IMR-90 (cell line): ENCODE measurements at regions not wholly inside any gene's neighbourhood (a gene's known extent, or its start where the extent isn't known, plus 50 kb on each side); places are given as distances from the start of the nearest gene placed in this dataset.
A peak's percentile ranks its signal among the peaks of the same experiment; 100 is the strongest.

Experiments used
- ATAC-seq: fragments of 200-7000 bp; cut with Tn5 transposase; 2 replicates; pipeline ENCODE4 v1.9.1; 2020; ENCODE audit warnings: low read depth, mild to moderate bottlenecking, moderate library complexity
- BruUV-seq: library from RNA; stranded (reverse); fragments of 400-500 nt; replicated peaks from 2 replicates; lab custom pipeline; 2021; lab: Mats Ljungman, UMichigan
- CTCF ChIA-PET: fragments of 300-600 bp; formaldehyde crosslinking; extraction: SDS; loops from one replicate; lab custom pipeline; 2021; ENCODE audit warnings: antibody characterized with exemption; lab: Yijun Ruan, JAX
- POLR2A ChIA-PET: fragments of 300-600 bp; sonication (Branson Sonifier 250); formaldehyde crosslinking; loops from one replicate; lab custom pipeline; 2022; ENCODE audit warnings: antibody characterized with exemption; ENCODE audit not compliant: unreplicated experiment; lab: Charles Lee
- DNase-seq: peaks from one replicate; pipeline ENCODE4 v3.0.0; 2013
- H2AFZ ChIP-seq: replicated peaks from 2 replicates; pipeline ENCODE3; 2013; ENCODE audit warnings: low read length, mild to moderate bottlenecking; ENCODE audit not compliant: poor library complexity
- H2AK5ac ChIP-seq: 2 replicates; pipeline ENCODE4 v1.6.1; 2013; ENCODE audit warnings: low read depth, low read length, inconsistent platforms
- H2AK9ac ChIP-seq: replicated peaks from 2 replicates; pipeline ENCODE3; 2013; ENCODE audit warnings: mild to moderate bottlenecking, low read depth, low read length, moderate library complexity; ENCODE audit not compliant: poor library complexity
- H2BK120ac ChIP-seq: 2 replicates; pipeline ENCODE4 v1.6.1; 2013; ENCODE audit warnings: low read depth, low read length, inconsistent platforms
- H2BK15ac ChIP-seq: 3 replicates; pipeline ENCODE4 v1.6.1; 2013; ENCODE audit warnings: low read depth, low read length, inconsistent platforms
- H2BK20ac ChIP-seq: 2 replicates; pipeline ENCODE4 v1.6.1; 2013; ENCODE audit warnings: low read depth, mild to moderate bottlenecking, inconsistent platforms, low read length, moderate library complexity
- H2BK5ac ChIP-seq: 2 replicates; pipeline ENCODE4 v1.6.1; 2013; ENCODE audit warnings: mild to moderate bottlenecking, low read depth, low read length, inconsistent platforms; ENCODE audit not compliant: poor library complexity, severe bottlenecking
- H3K14ac ChIP-seq: replicated peaks from 2 replicates; pipeline ENCODE4 v1.6.1; 2013; ENCODE audit warnings: low read depth, low read length, inconsistent platforms
- H3K18ac ChIP-seq: 2 replicates; pipeline ENCODE4 v1.6.1; 2013; ENCODE audit warnings: low read depth, low read length, control low read depth
- H3K23ac ChIP-seq: 2 replicates; pipeline ENCODE4 v1.6.1; 2013; ENCODE audit warnings: low read depth, low read length, inconsistent platforms
- H3K27ac ChIP-seq: 2 replicates; pipeline ENCODE4 v1.5.1; 2013; ENCODE audit warnings: mild to moderate bottlenecking, control low read depth, low read length; ENCODE audit not compliant: insufficient read depth
- H3K27me3 ChIP-seq: 2 replicates; pipeline ENCODE4 v1.6.1; 2013; ENCODE audit warnings: low read length; ENCODE audit not compliant: control insufficient read depth, insufficient read depth
- H3K36me3 ChIP-seq: 2 replicates; pipeline ENCODE4 v1.6.1; 2013; ENCODE audit warnings: low read length, mixed read lengths; ENCODE audit not compliant: control insufficient read depth, insufficient read depth
- H3K4ac ChIP-seq: 2 replicates; pipeline ENCODE4 v1.6.1; 2013; ENCODE audit warnings: low read depth, low read length, inconsistent platforms
- H3K4me1 ChIP-seq: 2 replicates; pipeline ENCODE4 v1.6.1; 2013; ENCODE audit warnings: low read length, mixed read lengths; ENCODE audit not compliant: control insufficient read depth, insufficient read depth
- H3K4me2 ChIP-seq: 2 replicates; pipeline ENCODE4 v1.6.1; 2013; ENCODE audit warnings: low read depth, mild to moderate bottlenecking, control low read depth, low read length, moderate library complexity
- H3K4me3 ChIP-seq: 2 replicates; pipeline ENCODE4 v1.5.1; 2013; ENCODE audit warnings: low read depth, mild to moderate bottlenecking, control low read depth, low read length, moderate library complexity; ENCODE audit not compliant: insufficient read depth
- H3K56ac ChIP-seq: 2 replicates; pipeline ENCODE4 v1.6.1; 2013; ENCODE audit warnings: low read length, inconsistent platforms; ENCODE audit not compliant: insufficient read depth; ENCODE audit errors: extremely low read depth
- H3K79me1 ChIP-seq, 2 experiments: 2 replicates each; pipeline ENCODE4 v1.6.1; 2013; ENCODE audit warnings: low read length in 2 of 2, inconsistent platforms in 1 of 2, low read depth in 1 of 2
- H3K9ac ChIP-seq: 2 replicates; pipeline ENCODE4 v1.6.1; 2013; ENCODE audit warnings: low read depth, low read length, control low read depth
- H3K9me1 ChIP-seq: 2 replicates; pipeline ENCODE4 v1.6.1; 2013; ENCODE audit warnings: low read length, inconsistent platforms; ENCODE audit not compliant: insufficient read depth
- H3K9me3 ChIP-seq: 2 replicates; pipeline ENCODE4 v1.6.1; 2013; ENCODE audit warnings: low read length; ENCODE audit not compliant: control insufficient read depth, insufficient read depth
- H4K20me1 ChIP-seq: 2 replicates; pipeline ENCODE4 v1.6.1; 2013; ENCODE audit warnings: low read length, inconsistent platforms; ENCODE audit not compliant: insufficient read depth
- H4K5ac ChIP-seq: 2 replicates; pipeline ENCODE4 v1.6.1; 2013; ENCODE audit warnings: mild to moderate bottlenecking, low read depth, low read length, control low read depth
- H4K8ac ChIP-seq, 2 experiments: 2 replicates each; pipeline ENCODE4 v1.6.1; 2013; ENCODE audit warnings: low read depth in 2 of 2, low read length in 2 of 2, control low read depth in 1 of 2, inconsistent platforms in 1 of 2
- H4K91ac ChIP-seq: 2 replicates; pipeline ENCODE4 v1.6.1; 2013; ENCODE audit warnings: low read depth, low read length, inconsistent platforms; ENCODE audit not compliant: insufficient read depth
- BHLHE40 ChIP-seq: fragments of 150-350 bp; IDR thresholded peaks from 2 replicates; pipeline ENCODE4 v1.6.1; 2016; ENCODE audit warnings: mild to moderate bottlenecking, low read depth, low read length
- CHD1 ChIP-seq: IDR thresholded peaks from 2 replicates; pipeline ENCODE4 v1.6.1; 2012; ENCODE audit warnings: low read depth, low read length, improper control_type of control experiment
- ELK1 ChIP-seq: fragments of 150-350 bp; IDR thresholded peaks from 2 replicates; pipeline ENCODE4 v1.6.1; 2016; ENCODE audit warnings: low read depth, mild to moderate bottlenecking, low read length, moderate library complexity, borderline replicate concordance
- FOS ChIP-seq: fragments of 150-350 bp; IDR thresholded peaks from 2 replicates; pipeline ENCODE4 v1.6.1; 2016; ENCODE audit warnings: low read depth, low read length
- MAFK ChIP-seq: IDR thresholded peaks from 2 replicates; pipeline ENCODE4 v1.6.1; 2012; ENCODE audit warnings: low read depth, low read length, improper control_type of control experiment
- MAZ ChIP-seq: IDR thresholded peaks from 2 replicates; pipeline ENCODE4 v1.6.1; 2012; ENCODE audit warnings: low read depth, mild to moderate bottlenecking, low read length, improper control_type of control experiment, moderate library complexity, borderline replicate concordance
- MXI1 ChIP-seq: IDR thresholded peaks from 2 replicates; pipeline ENCODE4 v1.6.1; 2012; ENCODE audit warnings: low read depth, mild to moderate bottlenecking, low read length, moderate library complexity, borderline replicate concordance
- NFE2L2 ChIP-seq: fragments of 150-350 bp; IDR thresholded peaks from 2 replicates; pipeline ENCODE4 v1.6.1; 2016; ENCODE audit warnings: low read depth, mild to moderate bottlenecking, low read length
- RAD21 ChIP-seq: IDR thresholded peaks from 2 replicates; pipeline ENCODE4 v1.6.1; 2012; ENCODE audit warnings: low read length, improper control_type of control experiment
- RCOR1 ChIP-seq: IDR thresholded peaks from 2 replicates; pipeline ENCODE4 v1.6.1; 2012; ENCODE audit warnings: mild to moderate bottlenecking, low read length, improper control_type of control experiment; ENCODE audit not compliant: insufficient replicate concordance
- RFX5 ChIP-seq: IDR thresholded peaks from 2 replicates; pipeline ENCODE4 v1.8.0; 2012; ENCODE audit warnings: low read depth, mild to moderate bottlenecking, low read length, moderate library complexity
- SMC3 ChIP-seq: fragments of 150-350 bp; IDR thresholded peaks from 2 replicates; pipeline ENCODE4 v1.6.1; 2016; ENCODE audit warnings: low read depth, mild to moderate bottlenecking, antibody characterized with exemption, low read length, moderate library complexity
- USF2 ChIP-seq: fragments of 150-350 bp; IDR thresholded peaks from 2 replicates; pipeline ENCODE4 v1.6.1; 2017; ENCODE audit warnings: mild to moderate bottlenecking, antibody characterized with exemption, low read length, low read depth
- WGBS, 2 experiments: methylation state at CpG; one replicate each; pipeline versions ENCODE4 v1.1.5 to v1.1.7; 2013; ENCODE audit warnings: missing lambda C conversion rate in 2 of 2; ENCODE audit not compliant: insufficient read length in 1 of 2; ENCODE audit errors: extremely low coverage in 2 of 2; 5-methylcytosine and 5-hydroxymethylcytosine counted together
- dilution Hi-C: fragments of 300-500 bp; cut with HindIII; formaldehyde crosslinking; loops from one replicate; pipeline ENCODE4 v1.14.3; 2018; ENCODE audit warnings: low sequenced_read_pairs; ENCODE audit not compliant: unreplicated experiment
- in situ Hi-C: fragments of 300-500 bp; cut with MboI; formaldehyde crosslinking; loops from 3 replicates; pipeline ENCODE4 v1.14.3; 2019; ENCODE audit warnings: low sequenced_read_pairs, inconsistent platforms, mixed read lengths
- intact Hi-C: fragments of 100-400 bp; cut with micrococcal nuclease; formaldehyde crosslinking; loops from 2 replicates; pipeline ENCODE4 v1.10.0; 2022

GRCh38 chr2:12543076-12543977 lies 173.4 kb upstream of the TRIB2 start:
- Histone ChIP-seq H4K91ac (no peak overlapping the region), H4K5ac (no peak overlapping the region), H2BK15ac (no peak overlapping the region), H3K14ac (0 out of 2 replicates have a peak overlapping the region, but pooled peaks have one; percentile 17), H3K56ac (no peak overlapping the region), H3K4me1 (peaks cover 2% of the 10 kb centered on the region; the same call in 1 of the 2 replicates), H3K18ac (no peak overlapping the region), H3K9me1 (no peaks in the 10 kb centered on the region), H3K79me1 (no peaks in the 10 kb centered on the region), H2BK5ac (no peak overlapping the region), H3K9me3 (no peaks in the 10 kb centered on the region), H2AK9ac (no peak overlapping the region), H3K36me3 (no peaks in the 10 kb centered on the region), H2AK5ac (no peak overlapping the region), H3K4ac (peak overlapping the region; percentile 22; the same call in 1 of the 2 replicates), H3K23ac (no peak overlapping the region), H2BK120ac (peak overlapping the region; percentile 16; the same call in 1 of the 2 replicates), H3K4me2 (no peak overlapping the region), H3K9ac (no peak overlapping the region), H3K4me3 (no peak overlapping the region), H4K20me1 (no peaks in the 10 kb centered on the region), H3K27me3 (no peaks in the 10 kb centered on the region), H2AFZ (peak overlapping the region; percentile 49), H3K27ac (no peak overlapping the region), H2BK20ac (no peak overlapping the region), H4K8ac (no peak overlapping the region)
- CTCF ChIA-PET, result no interaction called here
- intact Hi-C loops, result no loop called here
- in situ Hi-C loops, result no loop called here
- dilution Hi-C loops, result no loop called here
- TF ChIP-seq RAD21 (no peak), SMC3 (no peak), FOS (no peak), CHD1 (no peak), NFE2L2 (no peak), BHLHE40 (no peak), ELK1 (no peak), MAZ (no peak), USF2 (no peak), MAFK (no peak), MXI1 (no peak), RFX5 (no peak), RCOR1 (no peak)
- no peak for ATAC-seq
- no TSS peak for BruUV-seq
- POLR2A ChIA-PET, result no interaction called here
- DNase-seq, result no peak
- WGBS, 2 experiments, result 95% methylated on average over 4 of the region's 11 CpGs; no CpG with 5 or more reads in 1 of the 2 experiments
